Liver (tissue), 3 donors: ENCODE measurements at regions not wholly inside any gene's neighbourhood (a gene's known extent, or its start where the extent isn't known, plus 50 kb on each side); places are given as distances from the start of the nearest gene placed in this dataset.

Experiments
- GABPA ChIP-seq, 2 donors: IDR thresholded peaks in 1 of 2; conservative IDR thresholded peaks in 1 of 2; 2 replicates each; pipeline ENCODE4 v1.6.1; 2016; ENCODE audit warnings: antibody characterized with exemption in 2 of 2, mild to moderate bottlenecking in 1 of 2, moderate library complexity in 1 of 2
- HNF4G ChIP-seq: IDR thresholded peaks from 2 replicates; pipeline ENCODE4 v1.6.1; 2016; ENCODE audit warnings: antibody characterized with exemption
- JUND ChIP-seq, 2 donors: IDR thresholded peaks; 2 replicates each; pipeline ENCODE4 v1.6.1; 2016; ENCODE audit warnings: antibody characterized with exemption in 2 of 2
- RAD21 ChIP-seq, 2 donors: IDR thresholded peaks; 2 replicates each; pipeline ENCODE4 v1.6.1; 2016; ENCODE audit warnings: antibody characterized with exemption in 2 of 2, mild to moderate bottlenecking in 2 of 2
- RXRA ChIP-seq, 2 donors: IDR thresholded peaks; 2 replicates each; pipeline ENCODE4 v1.6.1; 2017 to 2018; ENCODE audit warnings: antibody characterized with exemption in 2 of 2, mild to moderate bottlenecking in 1 of 2
- TAF1 ChIP-seq: conservative IDR thresholded peaks from 2 replicates; pipeline ENCODE4 v1.6.1; 2016; ENCODE audit warnings: antibody characterized with exemption, mild to moderate bottlenecking
- YY1 ChIP-seq: IDR thresholded peaks from 2 replicates; pipeline ENCODE4 v1.6.1; 2016; ENCODE audit warnings: antibody characterized with exemption, mild to moderate bottlenecking
- TF ChIP-seq, protein P1 (sequence below): fragments of 150-350 bp; IDR thresholded peaks from 2 replicates; pipeline ENCODE4 v1.5.1; 2017; ENCODE audit warnings: improper control_type of control experiment, low read depth, low read length; ENCODE audit not compliant: missing input control
- TF ChIP-seq, protein P2 (sequence below): IDR thresholded peaks from 2 replicates; pipeline ENCODE4 v1.6.1; 2016; ENCODE audit warnings: antibody characterized with exemption
- TF ChIP-seq, protein P3 (sequence below): IDR thresholded peaks from 2 replicates; pipeline ENCODE4 v1.6.1; 2016; ENCODE audit warnings: antibody characterized with exemption
- TF ChIP-seq, protein P4 (sequence below): IDR thresholded peaks from 2 replicates; pipeline ENCODE4 v1.6.1; 2016; ENCODE audit warnings: antibody characterized with exemption, mild to moderate bottlenecking
- donor health status: healthy.
- donor health status: healthy.

DNA sequence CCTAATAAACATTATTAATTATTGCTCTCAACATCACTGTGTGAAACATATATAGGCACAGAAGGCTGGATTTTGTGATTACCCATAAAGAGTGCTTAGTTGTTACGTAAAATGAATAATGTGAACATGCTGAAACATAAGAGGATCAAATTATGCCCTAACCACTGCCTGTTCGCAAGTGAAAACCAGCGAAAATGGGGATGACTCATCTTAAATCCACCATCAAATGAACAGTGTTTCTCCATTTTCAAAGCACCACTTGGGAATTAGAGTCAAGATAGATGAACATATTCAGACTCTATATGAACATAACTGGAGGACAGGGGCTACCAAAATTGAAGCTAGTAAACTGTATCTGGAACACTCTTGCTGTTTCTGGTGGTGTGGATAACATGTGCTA, 386.2 kb downstream of the HHIPL2 start:
- TF ChIP-seq, protein P1, sequence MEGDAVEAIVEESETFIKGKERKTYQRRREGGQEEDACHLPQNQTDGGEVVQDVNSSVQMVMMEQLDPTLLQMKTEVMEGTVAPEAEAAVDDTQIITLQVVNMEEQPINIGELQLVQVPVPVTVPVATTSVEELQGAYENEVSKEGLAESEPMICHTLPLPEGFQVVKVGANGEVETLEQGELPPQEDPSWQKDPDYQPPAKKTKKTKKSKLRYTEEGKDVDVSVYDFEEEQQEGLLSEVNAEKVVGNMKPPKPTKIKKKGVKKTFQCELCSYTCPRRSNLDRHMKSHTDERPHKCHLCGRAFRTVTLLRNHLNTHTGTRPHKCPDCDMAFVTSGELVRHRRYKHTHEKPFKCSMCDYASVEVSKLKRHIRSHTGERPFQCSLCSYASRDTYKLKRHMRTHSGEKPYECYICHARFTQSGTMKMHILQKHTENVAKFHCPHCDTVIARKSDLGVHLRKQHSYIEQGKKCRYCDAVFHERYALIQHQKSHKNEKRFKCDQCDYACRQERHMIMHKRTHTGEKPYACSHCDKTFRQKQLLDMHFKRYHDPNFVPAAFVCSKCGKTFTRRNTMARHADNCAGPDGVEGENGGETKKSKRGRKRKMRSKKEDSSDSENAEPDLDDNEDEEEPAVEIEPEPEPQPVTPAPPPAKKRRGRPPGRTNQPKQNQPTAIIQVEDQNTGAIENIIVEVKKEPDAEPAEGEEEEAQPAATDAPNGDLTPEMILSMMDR: no peak
- TF ChIP-seq, protein P2, sequence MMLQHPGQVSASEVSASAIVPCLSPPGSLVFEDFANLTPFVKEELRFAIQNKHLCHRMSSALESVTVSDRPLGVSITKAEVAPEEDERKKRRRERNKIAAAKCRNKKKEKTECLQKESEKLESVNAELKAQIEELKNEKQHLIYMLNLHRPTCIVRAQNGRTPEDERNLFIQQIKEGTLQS: no peak
- TF ChIP-seq RAD21 (IDR thresholded peaks at IDR 0.05) (no peak), JUND (IDR thresholded peaks at IDR 0.05) (no peak), GABPA (IDR thresholded peaks at IDR 0.05 in 1 of 2, conservative IDR thresholded peaks at IDR 0.05 in 1 of 2) (no peak), YY1 (no peak), HNF4G (no peak), TAF1 (no peak), RXRA (IDR thresholded peaks at IDR 0.05) (no peak)
- TF ChIP-seq, protein P3, sequence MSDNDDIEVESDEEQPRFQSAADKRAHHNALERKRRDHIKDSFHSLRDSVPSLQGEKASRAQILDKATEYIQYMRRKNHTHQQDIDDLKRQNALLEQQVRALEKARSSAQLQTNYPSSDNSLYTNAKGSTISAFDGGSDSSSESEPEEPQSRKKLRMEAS: no peak
- TF ChIP-seq, protein P4, sequence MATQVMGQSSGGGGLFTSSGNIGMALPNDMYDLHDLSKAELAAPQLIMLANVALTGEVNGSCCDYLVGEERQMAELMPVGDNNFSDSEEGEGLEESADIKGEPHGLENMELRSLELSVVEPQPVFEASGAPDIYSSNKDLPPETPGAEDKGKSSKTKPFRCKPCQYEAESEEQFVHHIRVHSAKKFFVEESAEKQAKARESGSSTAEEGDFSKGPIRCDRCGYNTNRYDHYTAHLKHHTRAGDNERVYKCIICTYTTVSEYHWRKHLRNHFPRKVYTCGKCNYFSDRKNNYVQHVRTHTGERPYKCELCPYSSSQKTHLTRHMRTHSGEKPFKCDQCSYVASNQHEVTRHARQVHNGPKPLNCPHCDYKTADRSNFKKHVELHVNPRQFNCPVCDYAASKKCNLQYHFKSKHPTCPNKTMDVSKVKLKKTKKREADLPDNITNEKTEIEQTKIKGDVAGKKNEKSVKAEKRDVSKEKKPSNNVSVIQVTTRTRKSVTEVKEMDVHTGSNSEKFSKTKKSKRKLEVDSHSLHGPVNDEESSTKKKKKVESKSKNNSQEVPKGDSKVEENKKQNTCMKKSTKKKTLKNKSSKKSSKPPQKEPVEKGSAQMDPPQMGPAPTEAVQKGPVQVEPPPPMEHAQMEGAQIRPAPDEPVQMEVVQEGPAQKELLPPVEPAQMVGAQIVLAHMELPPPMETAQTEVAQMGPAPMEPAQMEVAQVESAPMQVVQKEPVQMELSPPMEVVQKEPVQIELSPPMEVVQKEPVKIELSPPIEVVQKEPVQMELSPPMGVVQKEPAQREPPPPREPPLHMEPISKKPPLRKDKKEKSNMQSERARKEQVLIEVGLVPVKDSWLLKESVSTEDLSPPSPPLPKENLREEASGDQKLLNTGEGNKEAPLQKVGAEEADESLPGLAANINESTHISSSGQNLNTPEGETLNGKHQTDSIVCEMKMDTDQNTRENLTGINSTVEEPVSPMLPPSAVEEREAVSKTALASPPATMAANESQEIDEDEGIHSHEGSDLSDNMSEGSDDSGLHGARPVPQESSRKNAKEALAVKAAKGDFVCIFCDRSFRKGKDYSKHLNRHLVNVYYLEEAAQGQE: no peak
